ENCODE measurements at regions not wholly inside any gene's neighbourhood (a gene's known extent, or its start where the extent isn't known, plus 50 kb on each side); places are given as distances from the start of the nearest gene placed in this dataset.
A peak's percentile ranks its signal among the peaks of the same experiment; 100 is the strongest.

- no peak for TF ChIP-seq CTCF (conservative IDR thresholded peaks at IDR 0.05; ENCODE audit: low read length)
- DNase-seq (ENCODE audit: low read depth) = no peak
- H3K4me3 ChIP-seq (ENCODE audit: low read length) = no peak overlapping the region
Observed at GRCh38 chr2:129441610-129442009, 537.9 kb upstream of the RAB6C start.

GRCh38 chr2:129443235-129443864, 536.1 kb upstream of the RAB6C start:
- peak; percentile 7 for DNase-seq (ENCODE audit: low read depth)
- peak overlapping the region; percentile 36; the same call in 1 of the 2 replicates for H3K4me3 ChIP-seq (ENCODE audit: low read length)
- no peak for TF ChIP-seq CTCF (conservative IDR thresholded peaks at IDR 0.05; ENCODE audit: low read length)

- DNase-seq (ENCODE audit: low read depth) = no peak
- TF ChIP-seq CTCF (conservative IDR thresholded peaks at IDR 0.05; ENCODE audit: low read length) = no peak
- no peak overlapping the region for H3K4me3 ChIP-seq (ENCODE audit: low read length)
Observed at GRCh38 chr2:129443865-129444739, 535.4 kb upstream of the RAB6C start.

- no peak for TF ChIP-seq CTCF (conservative IDR thresholded peaks at IDR 0.05; ENCODE audit: low read length)
- H3K4me3 ChIP-seq (ENCODE audit: low read length) = no peak overlapping the region
- DNase-seq (ENCODE audit: low read depth) = no peak
Observed at GRCh38 chr2:129444751-129445150, 534.7 kb upstream of the RAB6C start.

- H3K4me3 ChIP-seq (ENCODE audit: low read length) = no peak overlapping the region
- no peak for DNase-seq (ENCODE audit: low read depth)
Observed at GRCh38 chr2:129456691-129457090, 522.8 kb upstream of the RAB6C start.

GRCh38 chr2:129457277-129457818, 522.1 kb upstream of the RAB6C start:
- H3K4me3 ChIP-seq (ENCODE audit: low read length) = no peak overlapping the region
- no peak for DNase-seq (ENCODE audit: low read depth)
- no peak for TF ChIP-seq CTCF (conservative IDR thresholded peaks at IDR 0.05; ENCODE audit: low read length)

More at GRCh38 chr2:129456691-129457090, 522.8 kb upstream of the RAB6C start:
- TF ChIP-seq CTCF (conservative IDR thresholded peaks at IDR 0.05; ENCODE audit: low read length) = no peak

Measured in AG10803 (cell line).